Endothelial cell (in vitro differentiated cells): ENCODE measurements at regions not wholly inside any gene's neighbourhood (a gene's known extent, or its start where the extent isn't known, plus 50 kb on each side); places are given as distances from the start of the nearest gene placed in this dataset.
"Not testable (repeated sequence)": the region's sequence is repeated elsewhere in the genome, so short reads cannot be mapped to it uniquely, and the experiment has no call there.

Experiments used
- DNase-seq: peaks from one replicate; pipeline ENCODE4 v3.0.0; 2021; ENCODE audit warnings: low spot score
- H3K27ac Mint-ChIP-seq: one replicate; pipeline ENCODE4 v1.8.0; 2021; ENCODE audit warnings: mixed read lengths, inconsistent platforms; ENCODE audit not compliant: unreplicated experiment
- H3K27me3 Mint-ChIP-seq: one replicate; pipeline ENCODE4 v1.8.0; 2021; ENCODE audit warnings: mild to moderate bottlenecking, moderate library complexity, mixed read lengths, inconsistent platforms; ENCODE audit not compliant: unreplicated experiment
- H3K36me3 Mint-ChIP-seq: one replicate; pipeline ENCODE4 v1.8.0; 2021; ENCODE audit warnings: mild to moderate bottlenecking, low read depth, mixed read lengths, inconsistent platforms; ENCODE audit not compliant: unreplicated experiment
- H3K4me1 Mint-ChIP-seq: one replicate; pipeline ENCODE4 v1.8.0; 2021; ENCODE audit warnings: mild to moderate bottlenecking, mixed read lengths, inconsistent platforms; ENCODE audit not compliant: unreplicated experiment
- H3K4me3 Mint-ChIP-seq: one replicate; pipeline ENCODE4 v1.8.0; 2021; ENCODE audit warnings: mild to moderate bottlenecking, mixed read lengths, inconsistent platforms; ENCODE audit not compliant: unreplicated experiment
- H3K9me3 Mint-ChIP-seq: one replicate; pipeline ENCODE4 v1.8.0; 2021; ENCODE audit warnings: mixed read lengths, inconsistent platforms; ENCODE audit not compliant: unreplicated experiment
- CTCF ChIP-seq: fragments of 200-600 bp; sonication (generic); IDR thresholded peaks from one replicate; pipeline ENCODE4 v1.5.0; 2021; ENCODE audit warnings: antibody characterized with exemption; ENCODE audit not compliant: unreplicated experiment

DNA sequence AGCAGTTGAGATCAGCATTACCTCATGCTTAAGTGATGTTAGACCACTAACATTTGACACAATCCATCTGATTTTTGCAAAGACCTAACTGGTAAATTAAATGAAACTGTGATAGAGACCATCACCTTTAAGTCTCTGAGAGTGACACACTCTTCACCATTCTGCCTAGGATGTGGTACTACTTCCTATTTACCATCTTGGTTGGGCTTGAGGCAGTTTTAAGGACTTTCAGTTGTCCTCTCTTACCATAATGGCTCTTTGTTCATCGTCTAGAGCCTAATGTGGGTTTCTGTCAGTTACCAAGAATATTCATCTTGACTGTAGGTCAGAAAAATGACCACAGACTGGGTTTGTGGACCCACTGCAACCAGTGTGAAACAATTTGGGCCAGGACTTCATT lies 158.1 kb downstream of the CETN3 start:
- H3K4me1 Mint-ChIP-seq, result no peaks in the 10 kb centered on the region
- H3K36me3 Mint-ChIP-seq, result no peaks in the 10 kb centered on the region
- DNase-seq, result no peak
- no peak overlapping the region for H3K27ac Mint-ChIP-seq
- H3K4me3 Mint-ChIP-seq, result no peak overlapping the region
- TF ChIP-seq CTCF, result no peak
- no peaks in the 10 kb centered on the region for H3K27me3 Mint-ChIP-seq
- no peaks in the 10 kb centered on the region for H3K9me3 Mint-ChIP-seq

GRCh38 chr5:90248640-90249039 lies 160.9 kb downstream of the CETN3 start:
- H3K27me3 Mint-ChIP-seq, result no peaks in the 10 kb centered on the region
- H3K4me3 Mint-ChIP-seq, result no peak overlapping the region
- H3K9me3 Mint-ChIP-seq, result no peaks in the 10 kb centered on the region
- TF ChIP-seq CTCF, result no peak
- DNase-seq, result no peak
- no peaks in the 10 kb centered on the region for H3K4me1 Mint-ChIP-seq
- no peak overlapping the region for H3K27ac Mint-ChIP-seq
- H3K36me3 Mint-ChIP-seq, result no peaks in the 10 kb centered on the region

- not testable (repeated sequence) for DNase-seq, H3K4me3 Mint-ChIP-seq, H3K27me3 Mint-ChIP-seq, H3K9me3 Mint-ChIP-seq, H3K4me1 Mint-ChIP-seq, H3K27ac Mint-ChIP-seq, H3K36me3 Mint-ChIP-seq
Measured at GRCh38 chr5:90243848-90244247, 165.7 kb downstream of the CETN3 start.

DNA sequence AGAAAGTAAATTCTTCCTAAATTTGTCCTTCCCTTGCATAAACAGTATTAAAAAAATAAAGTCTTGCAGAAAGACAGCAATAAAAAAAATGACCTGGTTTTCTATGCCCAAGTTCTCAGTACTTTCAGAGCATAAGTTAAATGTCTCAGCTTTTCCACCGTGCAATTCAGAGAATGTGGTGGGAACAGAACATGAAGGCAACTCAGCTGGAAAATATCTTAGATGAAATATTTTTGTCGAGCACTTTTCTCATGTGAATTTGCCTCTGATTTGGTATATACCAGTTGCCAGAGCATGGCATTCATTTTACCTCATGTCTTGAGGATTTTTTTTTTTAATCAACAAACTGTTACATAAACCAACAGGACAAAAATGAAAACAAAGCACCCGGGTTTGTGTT lies 176.1 kb downstream of the CETN3 start:
- H3K9me3 Mint-ChIP-seq, result no peaks in the 10 kb centered on the region
- no peaks in the 10 kb centered on the region for H3K36me3 Mint-ChIP-seq
- no peak overlapping the region for H3K4me3 Mint-ChIP-seq
- H3K27ac Mint-ChIP-seq, result no peak overlapping the region
- H3K4me1 Mint-ChIP-seq, result peaks cover 4% of the 10 kb centered on the region
- TF ChIP-seq CTCF, result no peak
- no peaks in the 10 kb centered on the region for H3K27me3 Mint-ChIP-seq
- no peak for DNase-seq

GRCh38 chr5:90231688-90232087 lies 177.9 kb downstream of the CETN3 start:
- Mint-ChIP-seq H3K4me3 (no peak overlapping the region), H3K27me3 (no peaks in the 10 kb centered on the region), H3K36me3 (no peaks in the 10 kb centered on the region), H3K27ac (no peak overlapping the region), H3K4me1 (peaks cover 8% of the 10 kb centered on the region), H3K9me3 (no peaks in the 10 kb centered on the region)
- no peak for DNase-seq
- TF ChIP-seq CTCF, result no peak

DNA sequence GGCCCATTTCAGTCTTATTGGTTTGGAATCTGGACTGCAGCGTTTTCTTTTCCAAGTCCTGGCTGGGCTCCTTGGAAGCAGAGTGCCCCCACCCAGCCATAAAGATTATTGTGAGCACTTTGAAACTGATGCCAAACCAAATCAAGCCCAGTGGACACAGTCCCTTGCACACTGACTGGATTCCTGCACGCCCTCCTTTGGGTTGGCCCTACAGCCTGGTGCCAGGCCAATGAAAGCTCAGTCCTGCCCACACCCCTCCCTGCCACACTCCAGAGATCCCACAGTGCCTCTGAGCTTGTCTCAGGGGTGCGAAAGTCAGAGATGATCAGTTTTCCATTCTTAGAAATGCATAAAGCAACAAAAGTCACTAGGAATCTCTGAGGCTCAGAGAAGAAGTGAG lies 181.9 kb downstream of the CETN3 start:
- no peaks in the 10 kb centered on the region for H3K36me3 Mint-ChIP-seq
- no peaks in the 10 kb centered on the region for H3K9me3 Mint-ChIP-seq
- H3K27ac Mint-ChIP-seq, result no peak overlapping the region
- no peak for TF ChIP-seq CTCF
- no peak for DNase-seq
- H3K4me1 Mint-ChIP-seq, result peaks cover 18% of the 10 kb centered on the region
- peaks cover 2% of the 10 kb centered on the region for H3K27me3 Mint-ChIP-seq
- no peak overlapping the region for H3K4me3 Mint-ChIP-seq
